ENCODE measurements at regions not wholly inside any gene's neighbourhood (a gene's known extent, or its start where the extent isn't known, plus 50 kb on each side); places are given as distances from the start of the nearest gene placed in this dataset.

- TF ChIP-seq ZNF70 (CRISPR knock-in tag; IDR thresholded peaks at IDR 0.05), result no peak
- no peak for TF ChIP-seq PATZ1 (CRISPR knock-in tag; IDR thresholded peaks at IDR 0.05; ENCODE audit: borderline replicate concordance)
- no peak for TF ChIP-seq ARNTL (CRISPR knock-in tag; IDR thresholded peaks at IDR 0.05; ENCODE audit: borderline replicate concordance, low read depth)
- TF ChIP-seq ESRRG (CRISPR knock-in tag; IDR thresholded peaks at IDR 0.05), result no peak
- TF ChIP-seq, protein P1, sequence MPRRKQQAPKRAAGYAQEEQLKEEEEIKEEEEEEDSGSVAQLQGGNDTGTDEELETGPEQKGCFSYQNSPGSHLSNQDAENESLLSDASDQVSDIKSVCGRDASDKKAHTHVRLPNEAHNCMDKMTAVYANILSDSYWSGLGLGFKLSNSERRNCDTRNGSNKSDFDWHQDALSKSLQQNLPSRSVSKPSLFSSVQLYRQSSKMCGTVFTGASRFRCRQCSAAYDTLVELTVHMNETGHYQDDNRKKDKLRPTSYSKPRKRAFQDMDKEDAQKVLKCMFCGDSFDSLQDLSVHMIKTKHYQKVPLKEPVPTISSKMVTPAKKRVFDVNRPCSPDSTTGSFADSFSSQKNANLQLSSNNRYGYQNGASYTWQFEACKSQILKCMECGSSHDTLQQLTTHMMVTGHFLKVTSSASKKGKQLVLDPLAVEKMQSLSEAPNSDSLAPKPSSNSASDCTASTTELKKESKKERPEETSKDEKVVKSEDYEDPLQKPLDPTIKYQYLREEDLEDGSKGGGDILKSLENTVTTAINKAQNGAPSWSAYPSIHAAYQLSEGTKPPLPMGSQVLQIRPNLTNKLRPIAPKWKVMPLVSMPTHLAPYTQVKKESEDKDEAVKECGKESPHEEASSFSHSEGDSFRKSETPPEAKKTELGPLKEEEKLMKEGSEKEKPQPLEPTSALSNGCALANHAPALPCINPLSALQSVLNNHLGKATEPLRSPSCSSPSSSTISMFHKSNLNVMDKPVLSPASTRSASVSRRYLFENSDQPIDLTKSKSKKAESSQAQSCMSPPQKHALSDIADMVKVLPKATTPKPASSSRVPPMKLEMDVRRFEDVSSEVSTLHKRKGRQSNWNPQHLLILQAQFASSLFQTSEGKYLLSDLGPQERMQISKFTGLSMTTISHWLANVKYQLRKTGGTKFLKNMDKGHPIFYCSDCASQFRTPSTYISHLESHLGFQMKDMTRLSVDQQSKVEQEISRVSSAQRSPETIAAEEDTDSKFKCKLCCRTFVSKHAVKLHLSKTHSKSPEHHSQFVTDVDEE (CRISPR knock-in tag; IDR thresholded peaks at IDR 0.05), result no peak
- no peak for TF ChIP-seq SNAI2 (CRISPR knock-in tag; IDR thresholded peaks at IDR 0.05)
- TF ChIP-seq, protein P2, sequence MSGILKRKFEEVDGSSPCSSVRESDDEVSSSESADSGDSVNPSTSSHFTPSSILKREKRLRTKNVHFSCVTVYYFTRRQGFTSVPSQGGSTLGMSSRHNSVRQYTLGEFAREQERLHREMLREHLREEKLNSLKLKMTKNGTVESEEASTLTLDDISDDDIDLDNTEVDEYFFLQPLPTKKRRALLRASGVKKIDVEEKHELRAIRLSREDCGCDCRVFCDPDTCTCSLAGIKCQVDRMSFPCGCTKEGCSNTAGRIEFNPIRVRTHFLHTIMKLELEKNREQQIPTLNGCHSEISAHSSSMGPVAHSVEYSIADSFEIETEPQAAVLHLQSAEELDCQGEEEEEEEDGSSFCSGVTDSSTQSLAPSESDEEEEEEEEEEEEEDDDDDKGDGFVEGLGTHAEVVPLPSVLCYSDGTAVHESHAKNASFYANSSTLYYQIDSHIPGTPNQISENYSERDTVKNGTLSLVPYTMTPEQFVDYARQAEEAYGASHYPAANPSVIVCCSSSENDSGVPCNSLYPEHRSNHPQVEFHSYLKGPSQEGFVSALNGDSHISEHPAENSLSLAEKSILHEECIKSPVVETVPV (CRISPR knock-in tag; IDR thresholded peaks at IDR 0.05), result no peak
- TF ChIP-seq ISL1 (CRISPR knock-in tag; IDR thresholded peaks at IDR 0.05), result no peak
- no peak for TF ChIP-seq CREB5 (CRISPR knock-in tag; IDR thresholded peaks at IDR 0.05; ENCODE audit: low read depth)
- TF ChIP-seq ZFP3 (CRISPR knock-in tag; IDR thresholded peaks at IDR 0.05), result no peak
- no peak for TF ChIP-seq ZC3H10 (CRISPR knock-in tag; IDR thresholded peaks at IDR 0.05)
- TF ChIP-seq ZFP30 (CRISPR knock-in tag; IDR thresholded peaks at IDR 0.05), result no peak
- TF ChIP-seq BACH2 (CRISPR knock-in tag; IDR thresholded peaks at IDR 0.05; ENCODE audit: borderline replicate concordance), result no peak
Measured at GRCh38 chr1:8201331-8201861, 116.5 kb upstream of the SLC45A1 start.

All from SK-N-SH treated with all-trans-retinoic acid at 6 μM for 48 hours (cell line).